GM12865 (cell line): ENCODE measurements at regions not wholly inside any gene's neighbourhood (a gene's known extent, or its start where the extent isn't known, plus 50 kb on each side); places are given as distances from the start of the nearest gene placed in this dataset.
A peak's percentile ranks its signal among the peaks of the same experiment; 100 is the strongest.

Experiments used
- DNase-seq: peaks from one replicate; pipeline ENCODE4 v3.0.0; 2010; ENCODE audit warnings: low read depth
- H3K4me3 ChIP-seq: 2 replicates; pipeline ENCODE4 v1.5.1; 2011; ENCODE audit warnings: mild to moderate bottlenecking, low read depth, low read length, control low read depth
- CTCF ChIP-seq: IDR thresholded peaks from 2 replicates; pipeline ENCODE4 v1.5.1; 2011; ENCODE audit warnings: low read length, control low read depth, low read depth, inconsistent platforms; ENCODE audit not compliant: insufficient read depth; ENCODE audit errors: missing control alignments

- H3K4me3 ChIP-seq = no peak overlapping the region
- TF ChIP-seq CTCF = no peak
- no peak for DNase-seq
Measured at GRCh38 chr4:77332696-77333270, 175.8 kb downstream of the CCNG2 start.

GRCh38 chr4:77336411-77337142, 179.6 kb downstream of the CCNG2 start:
- no peak for TF ChIP-seq CTCF
- DNase-seq = no peak
- H3K4me3 ChIP-seq = no peak overlapping the region

GRCh38 chr4:77342170-77342810, 185.3 kb downstream of the CCNG2 start:
- no peak for TF ChIP-seq CTCF
- no peak overlapping the region for H3K4me3 ChIP-seq
- DNase-seq = no peak

- peak; percentile 23 for DNase-seq
- no peak overlapping the region for H3K4me3 ChIP-seq
- no peak for TF ChIP-seq CTCF
Measured at GRCh38 chr4:77344001-77344400, 187.0 kb downstream of the CCNG2 start.

- no peak for TF ChIP-seq CTCF
- DNase-seq = peak; percentile 49
- H3K4me3 ChIP-seq = no peak overlapping the region
Measured at GRCh38 chr4:77344784-77345183, 187.8 kb downstream of the CCNG2 start.

- H3K4me3 ChIP-seq = no peak overlapping the region
- TF ChIP-seq CTCF = no peak
- DNase-seq = peak; percentile 21
Measured at GRCh38 chr4:77347351-77347966, 190.5 kb downstream of the CCNG2 start.
